ENCODE measurements at regions not wholly inside any gene's neighbourhood (a gene's known extent, or its start where the extent isn't known, plus 50 kb on each side); places are given as distances from the start of the nearest gene placed in this dataset.

DNA sequence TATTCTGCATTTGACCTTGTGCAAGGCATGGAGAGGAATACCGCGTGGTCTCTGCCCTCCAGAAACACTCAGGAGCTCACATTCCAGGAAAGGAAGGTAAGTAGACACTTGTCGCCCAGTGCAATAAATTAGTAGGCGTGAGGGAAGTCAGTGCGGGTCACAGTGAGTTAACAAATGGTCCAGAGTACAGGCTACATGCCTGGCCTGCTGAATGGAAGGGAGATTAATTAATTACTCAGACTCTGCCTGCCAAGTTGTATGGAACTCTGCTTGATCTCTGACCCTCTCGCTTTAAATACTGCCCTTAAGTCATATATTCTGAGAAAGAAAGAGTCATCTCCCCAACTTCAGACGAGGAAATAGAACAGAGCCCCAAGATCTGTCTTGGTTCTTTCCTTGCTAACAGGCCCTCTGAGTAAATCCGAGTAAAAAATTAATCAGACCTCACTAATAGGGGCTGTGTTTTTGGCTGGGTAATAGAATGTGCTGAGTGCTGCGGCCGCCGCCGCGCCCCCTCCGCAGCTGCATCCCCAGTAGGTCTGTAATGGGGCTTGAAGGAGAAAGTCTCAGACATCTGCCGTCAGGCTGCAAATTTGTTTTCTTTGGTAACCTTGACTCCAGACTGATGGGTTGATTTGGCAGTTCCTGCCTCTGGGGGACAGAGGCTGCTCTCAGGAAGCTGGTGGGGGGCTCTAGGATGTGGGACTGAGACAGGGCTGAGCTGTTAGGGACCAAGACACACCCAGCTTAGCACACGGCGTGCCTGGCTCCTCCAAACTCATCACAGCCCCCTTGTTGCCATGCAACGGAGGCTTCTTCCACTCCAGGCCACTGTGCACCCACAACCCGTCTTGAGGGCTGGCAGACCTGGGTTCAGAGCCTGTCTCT, 144.4 kb downstream of the NSG2 start:
- no peaks in the 10 kb centered on the region for H3K9me2 ChIP-seq (replicated peaks; ENCODE audit: insufficient read depth)
- H3K9me3 ChIP-seq (ENCODE audit: low read depth): no peaks in the 10 kb centered on the region
- H3K4me2 ChIP-seq: no peak overlapping the region
- H4K20me1 ChIP-seq (ENCODE audit: insufficient read depth, poor library complexity, severe bottlenecking): no peaks in the 10 kb centered on the region
- no peak overlapping the region for H2AFZ ChIP-seq
- H3K4me3 ChIP-seq: no peak overlapping the region
- no peaks in the 10 kb centered on the region for H3K27me3 ChIP-seq
- 65% methylated on average over 19 of the region's 19 CpGs for WGBS (ENCODE audit: low lambda C conversion rate, missing lambda C conversion rate)
- H3K4me1 ChIP-seq (ENCODE audit: insufficient read depth): no peaks in the 10 kb centered on the region
- no peaks in the 10 kb centered on the region for H3K36me3 ChIP-seq (replicated peaks; ENCODE audit: insufficient read depth, low read depth)
- peak overlapping the region; percentile 32 for H3K27ac ChIP-seq
- DNase-seq (ENCODE audit: low spot score): peak; percentile 54
- H3K79me2 ChIP-seq: no peaks in the 10 kb centered on the region
- no peak for TF ChIP-seq EZH2 (IDR thresholded peaks at IDR 0.05; ENCODE audit: borderline replicate concordance)
- TF ChIP-seq, protein P1, sequence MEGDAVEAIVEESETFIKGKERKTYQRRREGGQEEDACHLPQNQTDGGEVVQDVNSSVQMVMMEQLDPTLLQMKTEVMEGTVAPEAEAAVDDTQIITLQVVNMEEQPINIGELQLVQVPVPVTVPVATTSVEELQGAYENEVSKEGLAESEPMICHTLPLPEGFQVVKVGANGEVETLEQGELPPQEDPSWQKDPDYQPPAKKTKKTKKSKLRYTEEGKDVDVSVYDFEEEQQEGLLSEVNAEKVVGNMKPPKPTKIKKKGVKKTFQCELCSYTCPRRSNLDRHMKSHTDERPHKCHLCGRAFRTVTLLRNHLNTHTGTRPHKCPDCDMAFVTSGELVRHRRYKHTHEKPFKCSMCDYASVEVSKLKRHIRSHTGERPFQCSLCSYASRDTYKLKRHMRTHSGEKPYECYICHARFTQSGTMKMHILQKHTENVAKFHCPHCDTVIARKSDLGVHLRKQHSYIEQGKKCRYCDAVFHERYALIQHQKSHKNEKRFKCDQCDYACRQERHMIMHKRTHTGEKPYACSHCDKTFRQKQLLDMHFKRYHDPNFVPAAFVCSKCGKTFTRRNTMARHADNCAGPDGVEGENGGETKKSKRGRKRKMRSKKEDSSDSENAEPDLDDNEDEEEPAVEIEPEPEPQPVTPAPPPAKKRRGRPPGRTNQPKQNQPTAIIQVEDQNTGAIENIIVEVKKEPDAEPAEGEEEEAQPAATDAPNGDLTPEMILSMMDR (IDR thresholded peaks at IDR 0.05; ENCODE audit: poor library complexity): no peak
- TF ChIP-seq EZH2phosphoT487 (IDR thresholded peaks at IDR 0.05; ENCODE audit: low read depth, severe bottlenecking, unreplicated experiment): no peak

DNA sequence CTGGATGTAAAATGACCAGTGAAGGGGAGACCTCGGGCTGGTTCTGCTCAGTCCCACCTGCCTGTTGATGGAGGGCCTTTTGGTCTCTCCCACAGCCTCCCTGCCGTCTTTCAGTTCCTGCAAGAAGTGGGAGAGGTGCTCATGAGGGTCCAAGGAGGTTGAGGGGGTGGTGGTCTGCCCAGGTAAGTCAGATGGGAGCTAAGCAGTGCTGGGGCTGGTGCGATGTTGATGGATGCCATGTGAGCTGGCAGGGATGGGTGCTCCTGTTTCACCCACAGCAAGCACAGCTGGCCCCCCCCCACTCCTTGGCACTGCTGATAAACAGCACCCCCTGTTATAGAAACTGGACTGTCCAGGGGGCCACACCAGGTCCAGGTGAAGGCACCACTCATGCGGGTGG, 145.6 kb downstream of the NSG2 start:
- Histone ChIP-seq H3K79me2 (no peaks in the 10 kb centered on the region), H3K4me3 (no peak overlapping the region), H3K36me3 (replicated peaks; ENCODE audit: insufficient read depth, low read depth) (no peaks in the 10 kb centered on the region), H4K20me1 (ENCODE audit: insufficient read depth, poor library complexity, severe bottlenecking) (no peaks in the 10 kb centered on the region), H3K27ac (no peak overlapping the region), H3K4me2 (no peak overlapping the region), H3K9me3 (ENCODE audit: low read depth) (no peaks in the 10 kb centered on the region), H3K27me3 (no peaks in the 10 kb centered on the region), H2AFZ (no peak overlapping the region), H3K4me1 (ENCODE audit: insufficient read depth) (no peaks in the 10 kb centered on the region), H3K9me2 (replicated peaks; ENCODE audit: insufficient read depth) (no peaks in the 10 kb centered on the region)
- 92% methylated on average over 4 of the region's 4 CpGs for WGBS (ENCODE audit: low lambda C conversion rate, missing lambda C conversion rate)
- TF ChIP-seq EZH2 (IDR thresholded peaks at IDR 0.05; ENCODE audit: borderline replicate concordance): no peak
- TF ChIP-seq, protein P1 (IDR thresholded peaks at IDR 0.05; ENCODE audit: poor library complexity): no peak
- no peak for TF ChIP-seq EZH2phosphoT487 (IDR thresholded peaks at IDR 0.05; ENCODE audit: low read depth, severe bottlenecking, unreplicated experiment)
- no peak for DNase-seq (ENCODE audit: low spot score)

DNA sequence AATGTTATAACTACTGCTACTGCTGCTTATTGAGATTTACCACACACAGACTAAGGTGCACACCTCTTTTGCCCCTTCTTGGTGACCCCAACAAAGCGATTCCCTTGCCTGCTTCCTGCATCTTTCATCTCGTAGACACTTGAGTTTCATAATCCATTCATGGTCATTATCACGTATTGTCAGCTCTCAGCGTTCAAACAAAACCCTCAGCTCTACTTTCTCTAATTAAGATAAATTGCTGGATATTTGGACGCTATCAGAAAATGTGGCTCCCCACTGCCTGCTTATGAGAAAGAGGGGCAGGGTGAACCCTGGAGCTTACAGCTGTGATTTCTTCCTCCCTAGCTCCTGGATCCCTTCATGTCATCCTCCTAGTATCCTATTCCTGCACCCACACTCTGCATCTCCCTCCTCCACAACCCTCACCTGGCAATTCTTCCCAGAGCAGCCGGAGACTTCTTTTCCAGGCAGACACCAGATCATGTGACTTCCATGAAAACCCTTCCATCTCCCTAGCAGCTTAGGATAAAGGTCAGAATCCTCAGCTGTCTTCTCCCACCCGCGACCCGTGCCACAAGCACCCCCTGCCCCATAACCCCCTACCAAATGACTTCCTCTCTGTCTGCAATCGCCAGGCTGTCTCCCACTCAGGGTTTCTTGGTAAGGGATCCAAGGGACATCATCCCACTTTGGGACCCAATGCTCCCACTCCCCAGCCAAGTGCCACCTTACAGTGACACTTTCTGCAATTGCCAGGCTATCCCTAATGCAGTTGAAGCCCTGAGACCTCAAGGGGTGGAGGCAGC, 146.5 kb downstream of the NSG2 start:
- H3K27me3 ChIP-seq: no peaks in the 10 kb centered on the region
- no peak overlapping the region for H3K27ac ChIP-seq
- no peak for DNase-seq (ENCODE audit: low spot score)
- no peaks in the 10 kb centered on the region for H3K9me3 ChIP-seq (ENCODE audit: low read depth)
- no peak overlapping the region for H2AFZ ChIP-seq
- no peak overlapping the region for H3K4me3 ChIP-seq
- H4K20me1 ChIP-seq (ENCODE audit: insufficient read depth, poor library complexity, severe bottlenecking): no peaks in the 10 kb centered on the region
- no peaks in the 10 kb centered on the region for H3K36me3 ChIP-seq (replicated peaks; ENCODE audit: insufficient read depth, low read depth)
- no peak overlapping the region for H3K4me2 ChIP-seq
- WGBS (ENCODE audit: low lambda C conversion rate, missing lambda C conversion rate): 70% methylated on average over 10 of the region's 10 CpGs
- no peaks in the 10 kb centered on the region for H3K79me2 ChIP-seq
- TF ChIP-seq EZH2 (IDR thresholded peaks at IDR 0.05; ENCODE audit: borderline replicate concordance): no peak
- TF ChIP-seq EZH2phosphoT487 (IDR thresholded peaks at IDR 0.05; ENCODE audit: low read depth, severe bottlenecking, unreplicated experiment): no peak
- TF ChIP-seq, protein P1 (IDR thresholded peaks at IDR 0.05; ENCODE audit: poor library complexity): no peak
- no peaks in the 10 kb centered on the region for H3K9me2 ChIP-seq (replicated peaks; ENCODE audit: insufficient read depth)
- no peaks in the 10 kb centered on the region for H3K4me1 ChIP-seq (ENCODE audit: insufficient read depth)
